GM23338 (cell line): ENCODE measurements at regions not wholly inside any gene's neighbourhood (a gene's known extent, or its start where the extent isn't known, plus 50 kb on each side); places are given as distances from the start of the nearest gene placed in this dataset.

ENCODE experiments used
- ATAC-seq: fragments of 200-7000 bp; cut with Tn5 transposase; 3 replicates; pipeline ENCODE4 v1.9.1; 2020
- DNase-seq: peaks from one replicate; pipeline ENCODE4 v3.0.0-alpha.2; 2015; ENCODE audit warnings: low spot score
- H2AFZ ChIP-seq: fragments of 200-600 bp; sonication (generic); 2 replicates; pipeline ENCODE4 v1.8.0; 2016; ENCODE audit warnings: antibody characterized with exemption, mild to moderate bottlenecking, moderate library complexity
- H3F3A ChIP-seq: fragments of 200-600 bp; sonication (generic); replicated peaks from 2 replicates; pipeline ENCODE4 v1.8.0; 2017; ENCODE audit warnings: antibody characterized with exemption, mixed run types, low read depth
- H3K27ac ChIP-seq: fragments of 200-600 bp; sonication (generic); 2 replicates; pipeline ENCODE4 v1.6.1; 2016; ENCODE audit warnings: low read depth
- H3K27me3 ChIP-seq: fragments of 200-600 bp; sonication (generic); 2 replicates; pipeline ENCODE4 v1.8.0; 2016; ENCODE audit warnings: mild to moderate bottlenecking, mixed run types, moderate library complexity; ENCODE audit not compliant: insufficient read depth
- H3K36me3 ChIP-seq: fragments of 200-600 bp; sonication (generic); 2 replicates; pipeline ENCODE4 v1.8.0; 2016; ENCODE audit warnings: mild to moderate bottlenecking; ENCODE audit not compliant: insufficient read depth
- H3K4me1 ChIP-seq: fragments of 200-600 bp; sonication (generic); 2 replicates; pipeline ENCODE4 v1.8.0; 2016; ENCODE audit warnings: mild to moderate bottlenecking, moderate library complexity; ENCODE audit not compliant: insufficient read depth
- H3K4me2 ChIP-seq: fragments of 200-600 bp; sonication (generic); 2 replicates; pipeline ENCODE4 v1.7.1; 2017; ENCODE audit warnings: mixed run types
- H3K4me3 ChIP-seq: fragments of 200-600 bp; sonication (generic); 2 replicates; pipeline ENCODE4 v1.6.1; 2016; ENCODE audit warnings: mixed run types
- H3K79me2 ChIP-seq: fragments of 200-600 bp; sonication (generic); replicated peaks from 2 replicates; pipeline ENCODE4 v1.8.0; 2017; ENCODE audit warnings: mild to moderate bottlenecking; ENCODE audit not compliant: insufficient read depth
- H3K9me2 ChIP-seq: fragments of 200-600 bp; sonication (generic); 2 replicates; pipeline ENCODE4 v1.8.0; 2017; ENCODE audit not compliant: insufficient read depth
- H4K20me1 ChIP-seq: fragments of 200-600 bp; sonication (generic); replicated peaks from 2 replicates; pipeline ENCODE4 v1.8.0; 2017; ENCODE audit warnings: mild to moderate bottlenecking; ENCODE audit not compliant: insufficient read depth
- H3K27ac Mint-ChIP-seq: 2 replicates; pipeline ENCODE4 v1.8.0; 2020; ENCODE audit warnings: inconsistent platforms, mild to moderate bottlenecking, moderate library complexity, mixed read lengths
- H3K27me3 Mint-ChIP-seq: 3 replicates; pipeline ENCODE4 v1.8.0; 2022; ENCODE audit warnings: low read depth, mild to moderate bottlenecking, moderate library complexity, mixed read lengths, inconsistent platforms; ENCODE audit not compliant: insufficient read depth, poor library complexity
- H3K36me3 Mint-ChIP-seq: 3 replicates; pipeline ENCODE4 v1.8.0; 2021; ENCODE audit warnings: low read depth, mild to moderate bottlenecking, inconsistent platforms, moderate library complexity, mixed read lengths
- H3K4me1 Mint-ChIP-seq: 3 replicates; pipeline ENCODE4 v1.8.0; 2020; ENCODE audit warnings: mild to moderate bottlenecking, inconsistent platforms, mixed read lengths
- H3K4me3 Mint-ChIP-seq: 3 replicates; pipeline ENCODE4 v1.8.0; 2021; ENCODE audit warnings: moderate library complexity, mild to moderate bottlenecking, inconsistent platforms, mixed read lengths
- H3K9me3 Mint-ChIP-seq: 3 replicates; pipeline ENCODE4 v1.8.0; 2020; ENCODE audit warnings: moderate library complexity, mild to moderate bottlenecking, inconsistent platforms, mixed read lengths
- CREB1 ChIP-seq: fragments of 250-450 bp; sonication (Bioruptor Pico); IDR thresholded peaks from 2 replicates; pipeline ENCODE4 v1.5.0; 2020; ENCODE audit warnings: low read depth, mild to moderate bottlenecking, moderate library complexity
- EZH2phosphoT487 ChIP-seq: fragments of 200-600 bp; sonication (generic); IDR thresholded peaks from one replicate; pipeline ENCODE4 v1.8.1; 2018; ENCODE audit warnings: antibody characterized with exemption; ENCODE audit not compliant: unreplicated experiment
- JUNB ChIP-seq: IDR thresholded peaks from one replicate; pipeline ENCODE4 v1.6.1; 2016; ENCODE audit warnings: antibody characterized with exemption; ENCODE audit not compliant: unreplicated experiment
- POLR2AphosphoS5 ChIP-seq: IDR thresholded peaks from 2 replicates; pipeline ENCODE4 v1.6.1; 2016; ENCODE audit warnings: antibody characterized with exemption, low read depth
- ZNF114 ChIP-seq: fragments of 250-450 bp; sonication (Bioruptor Pico); IDR thresholded peaks from 2 replicates; pipeline ENCODE4 v1.5.0; 2020; ENCODE audit warnings: mild to moderate bottlenecking, moderate library complexity
- ZNF331 ChIP-seq: fragments of 250-450 bp; sonication (Bioruptor Pico); IDR thresholded peaks from 2 replicates; pipeline ENCODE4 v1.5.0; 2020; ENCODE audit warnings: low read depth, mild to moderate bottlenecking, moderate library complexity
- TF ChIP-seq, protein P1 (sequence below): IDR thresholded peaks from 2 replicates; pipeline ENCODE4 v1.6.1; 2016; ENCODE audit warnings: antibody characterized with exemption
- TF ChIP-seq, protein P2 (sequence below), 2 experiments: fragments of 200-600 bp in 1 of 2; sonication (generic) in 1 of 2; conservative IDR thresholded peaks; 2 replicates each; pipeline versions ENCODE4 v1.5.1 to v1.6.1; 2016 to 2017; ENCODE audit warnings: antibody characterized with exemption in 2 of 2, low read depth in 2 of 2, mild to moderate bottlenecking in 2 of 2, moderate library complexity in 1 of 2
- TF ChIP-seq, protein P3 (sequence below): fragments of 250-450 bp; sonication (Bioruptor Pico); IDR thresholded peaks from 2 replicates; pipeline ENCODE4 v1.5.0; 2020; ENCODE audit warnings: mild to moderate bottlenecking, moderate library complexity

DNA sequence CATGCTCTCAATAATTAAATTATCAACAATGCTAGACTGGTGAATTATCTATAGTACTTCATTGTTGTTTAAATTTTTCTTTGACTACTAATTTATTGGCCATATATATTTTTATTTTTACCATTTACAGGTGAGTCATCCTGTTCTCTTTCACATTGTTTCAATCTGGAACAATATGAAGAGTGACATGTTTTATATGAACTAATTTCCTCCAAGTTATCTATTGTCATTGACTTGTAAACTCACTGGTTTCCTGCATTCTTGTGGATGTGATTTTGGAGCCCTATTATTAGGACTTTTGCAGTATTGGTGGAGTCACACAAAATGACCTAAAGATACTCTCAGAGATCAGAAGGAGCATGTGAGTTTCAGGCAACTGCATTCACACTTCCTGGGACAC, 297.7 kb downstream of the AEBP2 start:
- DNase-seq (no peak), ATAC-seq (no peak)
- Mint-ChIP-seq H3K9me3 (peaks cover 29% of the 10 kb centered on the region), H3K4me3 (no peak overlapping the region), H3K27me3 (no peaks in the 10 kb centered on the region), H3K36me3 (peaks cover 21% of the 10 kb centered on the region), H3K4me1 (no peaks in the 10 kb centered on the region), H3K27ac (no peak overlapping the region)
- H3K27me3 ChIP-seq = no peaks in the 10 kb centered on the region
- H3K4me2 ChIP-seq = no peak overlapping the region
- no peak for TF ChIP-seq CREB1 (CRISPR knock-in tag)
- no peak for TF ChIP-seq ZNF331 (CRISPR knock-in tag)
- TF ChIP-seq POLR2AphosphoS5 = no peak
- TF ChIP-seq, protein P1, sequence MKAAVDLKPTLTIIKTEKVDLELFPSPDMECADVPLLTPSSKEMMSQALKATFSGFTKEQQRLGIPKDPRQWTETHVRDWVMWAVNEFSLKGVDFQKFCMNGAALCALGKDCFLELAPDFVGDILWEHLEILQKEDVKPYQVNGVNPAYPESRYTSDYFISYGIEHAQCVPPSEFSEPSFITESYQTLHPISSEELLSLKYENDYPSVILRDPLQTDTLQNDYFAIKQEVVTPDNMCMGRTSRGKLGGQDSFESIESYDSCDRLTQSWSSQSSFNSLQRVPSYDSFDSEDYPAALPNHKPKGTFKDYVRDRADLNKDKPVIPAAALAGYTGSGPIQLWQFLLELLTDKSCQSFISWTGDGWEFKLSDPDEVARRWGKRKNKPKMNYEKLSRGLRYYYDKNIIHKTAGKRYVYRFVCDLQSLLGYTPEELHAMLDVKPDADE = no peak
- TF ChIP-seq JUNB = no peak
- no peak for TF ChIP-seq EZH2phosphoT487
- TF ChIP-seq, protein P2, sequence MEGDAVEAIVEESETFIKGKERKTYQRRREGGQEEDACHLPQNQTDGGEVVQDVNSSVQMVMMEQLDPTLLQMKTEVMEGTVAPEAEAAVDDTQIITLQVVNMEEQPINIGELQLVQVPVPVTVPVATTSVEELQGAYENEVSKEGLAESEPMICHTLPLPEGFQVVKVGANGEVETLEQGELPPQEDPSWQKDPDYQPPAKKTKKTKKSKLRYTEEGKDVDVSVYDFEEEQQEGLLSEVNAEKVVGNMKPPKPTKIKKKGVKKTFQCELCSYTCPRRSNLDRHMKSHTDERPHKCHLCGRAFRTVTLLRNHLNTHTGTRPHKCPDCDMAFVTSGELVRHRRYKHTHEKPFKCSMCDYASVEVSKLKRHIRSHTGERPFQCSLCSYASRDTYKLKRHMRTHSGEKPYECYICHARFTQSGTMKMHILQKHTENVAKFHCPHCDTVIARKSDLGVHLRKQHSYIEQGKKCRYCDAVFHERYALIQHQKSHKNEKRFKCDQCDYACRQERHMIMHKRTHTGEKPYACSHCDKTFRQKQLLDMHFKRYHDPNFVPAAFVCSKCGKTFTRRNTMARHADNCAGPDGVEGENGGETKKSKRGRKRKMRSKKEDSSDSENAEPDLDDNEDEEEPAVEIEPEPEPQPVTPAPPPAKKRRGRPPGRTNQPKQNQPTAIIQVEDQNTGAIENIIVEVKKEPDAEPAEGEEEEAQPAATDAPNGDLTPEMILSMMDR (conservative IDR thresholded peaks at IDR 0.05; ENCODE audit: low read depth in 2 of 2) = no peak
- no peak for TF ChIP-seq ZNF114 (CRISPR knock-in tag)
- TF ChIP-seq, protein P3, sequence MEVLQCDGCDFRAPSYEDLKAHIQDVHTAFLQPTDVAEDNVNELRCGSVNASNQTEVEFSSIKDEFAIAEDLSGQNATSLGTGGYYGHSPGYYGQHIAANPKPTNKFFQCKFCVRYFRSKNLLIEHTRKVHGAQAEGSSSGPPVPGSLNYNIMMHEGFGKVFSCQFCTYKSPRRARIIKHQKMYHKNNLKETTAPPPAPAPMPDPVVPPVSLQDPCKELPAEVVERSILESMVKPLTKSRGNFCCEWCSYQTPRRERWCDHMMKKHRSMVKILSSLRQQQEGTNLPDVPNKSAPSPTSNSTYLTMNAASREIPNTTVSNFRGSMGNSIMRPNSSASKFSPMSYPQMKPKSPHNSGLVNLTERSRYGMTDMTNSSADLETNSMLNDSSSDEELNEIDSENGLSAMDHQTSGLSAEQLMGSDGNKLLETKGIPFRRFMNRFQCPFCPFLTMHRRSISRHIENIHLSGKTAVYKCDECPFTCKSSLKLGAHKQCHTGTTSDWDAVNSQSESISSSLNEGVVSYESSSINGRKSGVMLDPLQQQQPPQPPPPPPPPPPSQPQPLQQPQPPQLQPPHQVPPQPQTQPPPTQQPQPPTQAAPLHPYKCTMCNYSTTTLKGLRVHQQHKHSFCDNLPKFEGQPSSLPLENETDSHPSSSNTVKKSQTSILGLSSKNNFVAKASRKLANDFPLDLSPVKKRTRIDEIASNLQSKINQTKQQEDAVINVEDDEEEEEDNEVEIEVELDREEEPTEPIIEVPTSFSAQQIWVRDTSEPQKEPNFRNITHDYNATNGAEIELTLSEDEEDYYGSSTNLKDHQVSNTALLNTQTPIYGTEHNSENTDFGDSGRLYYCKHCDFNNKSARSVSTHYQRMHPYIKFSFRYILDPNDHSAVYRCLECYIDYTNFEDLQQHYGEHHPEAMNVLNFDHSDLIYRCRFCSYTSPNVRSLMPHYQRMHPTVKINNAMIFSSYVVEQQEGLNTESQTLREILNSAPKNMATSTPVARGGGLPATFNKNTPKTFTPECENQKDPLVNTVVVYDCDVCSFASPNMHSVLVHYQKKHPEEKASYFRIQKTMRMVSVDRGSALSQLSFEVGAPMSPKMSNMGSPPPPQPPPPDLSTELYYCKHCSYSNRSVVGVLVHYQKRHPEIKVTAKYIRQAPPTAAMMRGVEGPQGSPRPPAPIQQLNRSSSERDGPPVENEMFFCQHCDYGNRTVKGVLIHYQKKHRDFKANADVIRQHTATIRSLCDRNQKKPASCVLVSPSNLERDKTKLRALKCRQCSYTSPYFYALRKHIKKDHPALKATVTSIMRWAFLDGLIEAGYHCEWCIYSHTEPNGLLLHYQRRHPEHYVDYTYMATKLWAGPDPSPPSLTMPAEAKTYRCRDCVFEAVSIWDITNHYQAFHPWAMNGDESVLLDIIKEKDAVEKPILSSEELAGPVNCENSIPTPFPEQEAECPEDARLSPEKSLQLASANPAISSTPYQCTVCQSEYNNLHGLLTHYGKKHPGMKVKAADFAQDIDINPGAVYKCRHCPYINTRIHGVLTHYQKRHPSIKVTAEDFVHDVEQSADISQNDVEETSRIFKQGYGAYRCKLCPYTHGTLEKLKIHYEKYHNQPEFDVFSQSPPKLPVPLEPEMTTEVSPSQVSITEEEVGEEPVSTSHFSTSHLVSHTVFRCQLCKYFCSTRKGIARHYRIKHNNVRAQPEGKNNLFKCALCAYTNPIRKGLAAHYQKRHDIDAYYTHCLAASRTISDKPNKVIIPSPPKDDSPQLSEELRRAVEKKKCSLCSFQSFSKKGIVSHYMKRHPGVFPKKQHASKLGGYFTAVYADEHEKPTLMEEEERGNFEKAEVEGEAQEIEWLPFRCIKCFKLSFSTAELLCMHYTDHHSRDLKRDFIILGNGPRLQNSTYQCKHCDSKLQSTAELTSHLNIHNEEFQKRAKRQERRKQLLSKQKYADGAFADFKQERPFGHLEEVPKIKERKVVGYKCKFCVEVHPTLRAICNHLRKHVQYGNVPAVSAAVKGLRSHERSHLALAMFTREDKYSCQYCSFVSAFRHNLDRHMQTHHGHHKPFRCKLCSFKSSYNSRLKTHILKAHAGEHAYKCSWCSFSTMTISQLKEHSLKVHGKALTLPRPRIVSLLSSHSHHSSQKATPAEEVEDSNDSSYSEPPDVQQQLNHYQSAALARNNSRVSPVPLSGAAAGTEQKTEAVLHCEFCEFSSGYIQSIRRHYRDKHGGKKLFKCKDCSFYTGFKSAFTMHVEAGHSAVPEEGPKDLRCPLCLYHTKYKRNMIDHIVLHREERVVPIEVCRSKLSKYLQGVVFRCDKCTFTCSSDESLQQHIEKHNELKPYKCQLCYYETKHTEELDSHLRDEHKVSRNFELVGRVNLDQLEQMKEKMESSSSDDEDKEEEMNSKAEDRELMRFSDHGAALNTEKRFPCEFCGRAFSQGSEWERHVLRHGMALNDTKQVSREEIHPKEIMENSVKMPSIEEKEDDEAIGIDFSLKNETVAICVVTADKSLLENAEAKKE = no peak
- H3K4me3 ChIP-seq = no peak overlapping the region
- no peaks in the 10 kb centered on the region for H3K4me1 ChIP-seq
- H3K36me3 ChIP-seq = no peaks in the 10 kb centered on the region
- no peak overlapping the region for H3K27ac ChIP-seq
- no peaks in the 10 kb centered on the region for H4K20me1 ChIP-seq
- H3F3A ChIP-seq = no peaks in the 10 kb centered on the region
- H3K79me2 ChIP-seq = no peaks in the 10 kb centered on the region
- peaks cover 6% of the 10 kb centered on the region; the same call in 1 of the 2 replicates for H3K9me2 ChIP-seq
- no peak overlapping the region for H2AFZ ChIP-seq
